Hepatocyte (in vitro differentiated cells): ENCODE measurements at regions not wholly inside any gene's neighbourhood (a gene's known extent, or its start where the extent isn't known, plus 50 kb on each side); places are given as distances from the start of the nearest gene placed in this dataset.

Experiments used
- EZH2 ChIP-seq: fragments of 200-600 bp; sonication (generic); IDR thresholded peaks from 2 replicates; pipeline ENCODE4 v1.6.1; 2016; ENCODE audit warnings: antibody characterized with exemption, mild to moderate bottlenecking, borderline replicate concordance
- EZH2phosphoT487 ChIP-seq: fragments of 200-600 bp; sonication (generic); IDR thresholded peaks from one replicate; pipeline ENCODE4 v1.6.1; 2018; ENCODE audit warnings: antibody characterized with exemption, mild to moderate bottlenecking, low read depth, moderate library complexity; ENCODE audit not compliant: unreplicated experiment, severe bottlenecking
- TF ChIP-seq, protein P1 (sequence below): fragments of 200-600 bp; sonication (generic); IDR thresholded peaks from 2 replicates; pipeline ENCODE4 v1.5.1; 2016; ENCODE audit warnings: antibody characterized with exemption, mild to moderate bottlenecking; ENCODE audit not compliant: poor library complexity

DNA sequence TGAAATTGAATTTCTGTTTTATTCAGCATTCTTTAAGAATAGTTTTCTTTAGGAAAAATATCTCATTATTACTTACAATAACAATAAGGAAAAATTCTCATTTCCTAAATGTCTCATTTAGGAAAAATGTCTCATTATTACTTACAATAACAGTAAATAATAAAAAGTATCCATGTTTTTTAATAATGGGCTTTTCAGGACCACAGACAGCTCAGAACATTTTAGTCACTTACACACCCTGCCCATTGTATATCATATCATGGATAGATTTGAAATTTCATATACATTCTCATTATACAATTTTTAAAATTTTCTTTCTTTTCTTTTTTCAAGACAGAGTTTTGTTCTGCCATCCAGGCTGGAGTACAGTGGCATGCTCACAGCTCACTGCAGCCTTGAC, 58.9 kb downstream of the ASCL1 start:
- TF ChIP-seq, protein P1, sequence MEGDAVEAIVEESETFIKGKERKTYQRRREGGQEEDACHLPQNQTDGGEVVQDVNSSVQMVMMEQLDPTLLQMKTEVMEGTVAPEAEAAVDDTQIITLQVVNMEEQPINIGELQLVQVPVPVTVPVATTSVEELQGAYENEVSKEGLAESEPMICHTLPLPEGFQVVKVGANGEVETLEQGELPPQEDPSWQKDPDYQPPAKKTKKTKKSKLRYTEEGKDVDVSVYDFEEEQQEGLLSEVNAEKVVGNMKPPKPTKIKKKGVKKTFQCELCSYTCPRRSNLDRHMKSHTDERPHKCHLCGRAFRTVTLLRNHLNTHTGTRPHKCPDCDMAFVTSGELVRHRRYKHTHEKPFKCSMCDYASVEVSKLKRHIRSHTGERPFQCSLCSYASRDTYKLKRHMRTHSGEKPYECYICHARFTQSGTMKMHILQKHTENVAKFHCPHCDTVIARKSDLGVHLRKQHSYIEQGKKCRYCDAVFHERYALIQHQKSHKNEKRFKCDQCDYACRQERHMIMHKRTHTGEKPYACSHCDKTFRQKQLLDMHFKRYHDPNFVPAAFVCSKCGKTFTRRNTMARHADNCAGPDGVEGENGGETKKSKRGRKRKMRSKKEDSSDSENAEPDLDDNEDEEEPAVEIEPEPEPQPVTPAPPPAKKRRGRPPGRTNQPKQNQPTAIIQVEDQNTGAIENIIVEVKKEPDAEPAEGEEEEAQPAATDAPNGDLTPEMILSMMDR = no peak
- TF ChIP-seq EZH2phosphoT487 (no peak), EZH2 (no peak)
